ENCODE measurements at regions not wholly inside any gene's neighbourhood (a gene's known extent, or its start where the extent isn't known, plus 50 kb on each side); places are given as distances from the start of the nearest gene placed in this dataset.

DNA sequence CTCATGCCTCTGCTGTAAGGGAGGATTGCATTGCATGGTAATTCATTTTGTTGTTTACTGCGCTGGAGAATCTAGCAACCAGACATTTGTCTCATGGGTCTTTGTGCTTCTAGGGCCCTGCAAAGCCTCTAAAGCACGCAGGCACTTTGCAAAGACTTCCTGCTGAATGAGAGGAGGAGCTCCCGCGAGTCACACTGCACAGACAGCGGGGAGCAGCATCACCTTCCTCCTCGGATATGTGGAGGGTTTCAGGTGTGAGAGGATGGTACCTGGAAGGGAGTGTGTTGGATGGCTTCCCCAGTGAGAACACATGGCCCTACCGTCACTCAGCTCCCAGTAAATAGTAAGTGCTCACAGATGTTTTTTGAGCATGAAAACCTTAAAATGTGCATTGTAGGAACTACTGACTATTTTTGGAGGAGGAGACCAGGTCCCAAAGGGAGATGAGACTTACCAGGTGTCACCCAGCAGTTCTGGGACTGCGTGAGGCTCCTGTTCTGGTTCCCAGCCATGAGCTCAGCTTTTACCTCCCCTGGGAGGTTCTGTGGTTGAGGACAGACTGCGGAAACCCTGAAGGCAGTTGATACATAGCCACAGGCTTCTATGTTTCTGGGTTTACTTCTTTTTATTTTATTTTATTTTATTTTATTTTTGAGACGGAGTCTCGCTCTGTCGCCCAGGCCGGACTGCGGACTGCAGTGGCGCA is 278.0 kb downstream of the FGF9 start:
- no peak overlapping the region for H3K4me3 ChIP-seq (ENCODE audit: low read depth, low read length)
- TF ChIP-seq, protein P1, sequence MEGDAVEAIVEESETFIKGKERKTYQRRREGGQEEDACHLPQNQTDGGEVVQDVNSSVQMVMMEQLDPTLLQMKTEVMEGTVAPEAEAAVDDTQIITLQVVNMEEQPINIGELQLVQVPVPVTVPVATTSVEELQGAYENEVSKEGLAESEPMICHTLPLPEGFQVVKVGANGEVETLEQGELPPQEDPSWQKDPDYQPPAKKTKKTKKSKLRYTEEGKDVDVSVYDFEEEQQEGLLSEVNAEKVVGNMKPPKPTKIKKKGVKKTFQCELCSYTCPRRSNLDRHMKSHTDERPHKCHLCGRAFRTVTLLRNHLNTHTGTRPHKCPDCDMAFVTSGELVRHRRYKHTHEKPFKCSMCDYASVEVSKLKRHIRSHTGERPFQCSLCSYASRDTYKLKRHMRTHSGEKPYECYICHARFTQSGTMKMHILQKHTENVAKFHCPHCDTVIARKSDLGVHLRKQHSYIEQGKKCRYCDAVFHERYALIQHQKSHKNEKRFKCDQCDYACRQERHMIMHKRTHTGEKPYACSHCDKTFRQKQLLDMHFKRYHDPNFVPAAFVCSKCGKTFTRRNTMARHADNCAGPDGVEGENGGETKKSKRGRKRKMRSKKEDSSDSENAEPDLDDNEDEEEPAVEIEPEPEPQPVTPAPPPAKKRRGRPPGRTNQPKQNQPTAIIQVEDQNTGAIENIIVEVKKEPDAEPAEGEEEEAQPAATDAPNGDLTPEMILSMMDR (IDR thresholded peaks at IDR 0.05; ENCODE audit: low read depth, low read length) = no peak

- TF ChIP-seq, protein P1 (IDR thresholded peaks at IDR 0.05; ENCODE audit: low read depth, low read length) = no peak
- H3K4me3 ChIP-seq (ENCODE audit: low read depth, low read length) = no peak overlapping the region
Measured at GRCh38 chr13:21949818-21950429, 279.1 kb downstream of the FGF9 start.

DNA sequence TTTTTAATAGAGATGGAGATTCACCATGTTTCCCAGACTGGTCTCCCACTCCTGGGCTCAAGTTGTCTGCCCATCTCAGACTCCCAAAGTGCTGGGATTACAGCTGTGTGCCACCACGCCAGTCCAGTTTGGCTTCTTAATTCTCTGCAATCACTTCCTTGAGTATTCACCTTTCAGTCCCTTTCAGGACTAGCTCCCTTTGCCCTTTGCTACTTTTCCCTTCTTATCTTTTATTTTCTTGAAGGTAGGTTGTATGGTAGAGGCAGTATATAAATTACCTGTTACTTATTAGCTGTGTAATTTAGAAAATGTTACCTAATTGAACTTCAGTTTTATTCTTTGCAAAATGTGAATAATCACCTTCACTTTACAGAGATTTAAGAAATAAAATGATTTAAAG is 285.8 kb downstream of the FGF9 start:
- TF ChIP-seq, protein P1 (IDR thresholded peaks at IDR 0.05; ENCODE audit: low read depth, low read length) = no peak
- no peak overlapping the region for H3K4me3 ChIP-seq (ENCODE audit: low read depth, low read length)

GRCh38 chr13:21957833-21958232 is 287.0 kb downstream of the FGF9 start:
- no peak overlapping the region for H3K4me3 ChIP-seq (ENCODE audit: low read depth, low read length)
- TF ChIP-seq, protein P1 (IDR thresholded peaks at IDR 0.05; ENCODE audit: low read depth, low read length) = no peak

DNA sequence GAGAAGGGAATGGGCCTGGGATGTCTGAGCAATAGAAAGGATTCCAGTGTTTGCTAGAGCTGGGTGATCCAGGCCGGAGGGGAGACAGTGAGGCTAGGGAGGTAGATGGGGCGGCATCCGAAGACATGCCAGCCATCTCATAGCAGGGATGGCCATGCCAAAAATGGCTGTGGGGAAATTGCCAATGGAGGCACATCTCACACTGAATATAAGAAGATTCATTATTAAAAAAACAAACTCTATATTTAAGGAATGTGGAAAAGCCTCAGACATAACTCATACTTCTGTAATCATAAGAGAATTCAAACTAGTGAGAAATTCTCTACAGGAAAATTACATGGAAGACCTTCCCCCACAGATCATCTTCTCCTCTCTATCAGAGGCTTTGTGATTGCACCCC is 289.2 kb downstream of the FGF9 start:
- no peak overlapping the region for H3K4me3 ChIP-seq (ENCODE audit: low read depth, low read length)
- TF ChIP-seq, protein P1 (IDR thresholded peaks at IDR 0.05; ENCODE audit: low read depth, low read length) = no peak

- H3K4me3 ChIP-seq (ENCODE audit: low read depth, low read length) = no peak overlapping the region
- TF ChIP-seq, protein P1 (IDR thresholded peaks at IDR 0.05; ENCODE audit: low read depth, low read length) = no peak
Measured at GRCh38 chr13:21964686-21965085, 293.8 kb downstream of the FGF9 start.

GRCh38 chr13:21965095-21965494 is 294.2 kb downstream of the FGF9 start:
- TF ChIP-seq, protein P1 (IDR thresholded peaks at IDR 0.05; ENCODE audit: low read depth, low read length) = no peak
- H3K4me3 ChIP-seq (ENCODE audit: low read depth, low read length) = no peak overlapping the region

All from WI38 (cell line).